ENCODE measurements at regions not wholly inside any gene's neighbourhood (a gene's known extent, or its start where the extent isn't known, plus 50 kb on each side); places are given as distances from the start of the nearest gene placed in this dataset.

DNA sequence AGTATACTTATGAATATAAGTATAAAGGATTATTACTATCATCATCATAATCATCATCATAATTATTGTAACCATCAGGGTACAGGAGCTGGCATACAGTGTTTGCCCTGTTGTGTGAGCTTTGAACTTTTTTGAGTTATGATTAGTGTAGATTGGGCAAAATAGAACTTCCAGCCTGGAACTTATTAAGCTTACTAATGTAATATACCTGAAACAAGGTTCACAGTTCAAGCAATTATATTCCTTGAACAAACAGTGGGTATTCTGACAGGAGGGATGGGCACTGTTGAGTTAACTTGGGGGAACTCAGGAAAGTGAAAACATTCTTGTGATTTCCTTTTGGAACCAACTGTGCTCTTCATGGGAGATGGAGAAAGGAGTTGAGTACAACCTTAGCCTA is 680.0 kb downstream of the DOK5 start:
- no peak overlapping the region for H3K4me3 ChIP-seq
- TF ChIP-seq, protein P1, sequence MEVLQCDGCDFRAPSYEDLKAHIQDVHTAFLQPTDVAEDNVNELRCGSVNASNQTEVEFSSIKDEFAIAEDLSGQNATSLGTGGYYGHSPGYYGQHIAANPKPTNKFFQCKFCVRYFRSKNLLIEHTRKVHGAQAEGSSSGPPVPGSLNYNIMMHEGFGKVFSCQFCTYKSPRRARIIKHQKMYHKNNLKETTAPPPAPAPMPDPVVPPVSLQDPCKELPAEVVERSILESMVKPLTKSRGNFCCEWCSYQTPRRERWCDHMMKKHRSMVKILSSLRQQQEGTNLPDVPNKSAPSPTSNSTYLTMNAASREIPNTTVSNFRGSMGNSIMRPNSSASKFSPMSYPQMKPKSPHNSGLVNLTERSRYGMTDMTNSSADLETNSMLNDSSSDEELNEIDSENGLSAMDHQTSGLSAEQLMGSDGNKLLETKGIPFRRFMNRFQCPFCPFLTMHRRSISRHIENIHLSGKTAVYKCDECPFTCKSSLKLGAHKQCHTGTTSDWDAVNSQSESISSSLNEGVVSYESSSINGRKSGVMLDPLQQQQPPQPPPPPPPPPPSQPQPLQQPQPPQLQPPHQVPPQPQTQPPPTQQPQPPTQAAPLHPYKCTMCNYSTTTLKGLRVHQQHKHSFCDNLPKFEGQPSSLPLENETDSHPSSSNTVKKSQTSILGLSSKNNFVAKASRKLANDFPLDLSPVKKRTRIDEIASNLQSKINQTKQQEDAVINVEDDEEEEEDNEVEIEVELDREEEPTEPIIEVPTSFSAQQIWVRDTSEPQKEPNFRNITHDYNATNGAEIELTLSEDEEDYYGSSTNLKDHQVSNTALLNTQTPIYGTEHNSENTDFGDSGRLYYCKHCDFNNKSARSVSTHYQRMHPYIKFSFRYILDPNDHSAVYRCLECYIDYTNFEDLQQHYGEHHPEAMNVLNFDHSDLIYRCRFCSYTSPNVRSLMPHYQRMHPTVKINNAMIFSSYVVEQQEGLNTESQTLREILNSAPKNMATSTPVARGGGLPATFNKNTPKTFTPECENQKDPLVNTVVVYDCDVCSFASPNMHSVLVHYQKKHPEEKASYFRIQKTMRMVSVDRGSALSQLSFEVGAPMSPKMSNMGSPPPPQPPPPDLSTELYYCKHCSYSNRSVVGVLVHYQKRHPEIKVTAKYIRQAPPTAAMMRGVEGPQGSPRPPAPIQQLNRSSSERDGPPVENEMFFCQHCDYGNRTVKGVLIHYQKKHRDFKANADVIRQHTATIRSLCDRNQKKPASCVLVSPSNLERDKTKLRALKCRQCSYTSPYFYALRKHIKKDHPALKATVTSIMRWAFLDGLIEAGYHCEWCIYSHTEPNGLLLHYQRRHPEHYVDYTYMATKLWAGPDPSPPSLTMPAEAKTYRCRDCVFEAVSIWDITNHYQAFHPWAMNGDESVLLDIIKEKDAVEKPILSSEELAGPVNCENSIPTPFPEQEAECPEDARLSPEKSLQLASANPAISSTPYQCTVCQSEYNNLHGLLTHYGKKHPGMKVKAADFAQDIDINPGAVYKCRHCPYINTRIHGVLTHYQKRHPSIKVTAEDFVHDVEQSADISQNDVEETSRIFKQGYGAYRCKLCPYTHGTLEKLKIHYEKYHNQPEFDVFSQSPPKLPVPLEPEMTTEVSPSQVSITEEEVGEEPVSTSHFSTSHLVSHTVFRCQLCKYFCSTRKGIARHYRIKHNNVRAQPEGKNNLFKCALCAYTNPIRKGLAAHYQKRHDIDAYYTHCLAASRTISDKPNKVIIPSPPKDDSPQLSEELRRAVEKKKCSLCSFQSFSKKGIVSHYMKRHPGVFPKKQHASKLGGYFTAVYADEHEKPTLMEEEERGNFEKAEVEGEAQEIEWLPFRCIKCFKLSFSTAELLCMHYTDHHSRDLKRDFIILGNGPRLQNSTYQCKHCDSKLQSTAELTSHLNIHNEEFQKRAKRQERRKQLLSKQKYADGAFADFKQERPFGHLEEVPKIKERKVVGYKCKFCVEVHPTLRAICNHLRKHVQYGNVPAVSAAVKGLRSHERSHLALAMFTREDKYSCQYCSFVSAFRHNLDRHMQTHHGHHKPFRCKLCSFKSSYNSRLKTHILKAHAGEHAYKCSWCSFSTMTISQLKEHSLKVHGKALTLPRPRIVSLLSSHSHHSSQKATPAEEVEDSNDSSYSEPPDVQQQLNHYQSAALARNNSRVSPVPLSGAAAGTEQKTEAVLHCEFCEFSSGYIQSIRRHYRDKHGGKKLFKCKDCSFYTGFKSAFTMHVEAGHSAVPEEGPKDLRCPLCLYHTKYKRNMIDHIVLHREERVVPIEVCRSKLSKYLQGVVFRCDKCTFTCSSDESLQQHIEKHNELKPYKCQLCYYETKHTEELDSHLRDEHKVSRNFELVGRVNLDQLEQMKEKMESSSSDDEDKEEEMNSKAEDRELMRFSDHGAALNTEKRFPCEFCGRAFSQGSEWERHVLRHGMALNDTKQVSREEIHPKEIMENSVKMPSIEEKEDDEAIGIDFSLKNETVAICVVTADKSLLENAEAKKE (CRISPR knock-in tag; IDR thresholded peaks at IDR 0.05) = no peak
- TF ChIP-seq ZNF114 (CRISPR knock-in tag; IDR thresholded peaks at IDR 0.05) (no peak), JUNB (IDR thresholded peaks at IDR 0.05; ENCODE audit: unreplicated experiment) (no peak), NANOG (IDR thresholded peaks at IDR 0.05; ENCODE audit: borderline replicate concordance) (no peak), POLR2AphosphoS5 (IDR thresholded peaks at IDR 0.05; ENCODE audit: low read depth) (no peak), EZH2 (IDR thresholded peaks at IDR 0.05; ENCODE audit: low read depth, unreplicated experiment) (no peak), ZNF331 (CRISPR knock-in tag; IDR thresholded peaks at IDR 0.05; ENCODE audit: low read depth) (no peak), CREB1 (CRISPR knock-in tag; IDR thresholded peaks at IDR 0.05; ENCODE audit: low read depth) (no peak), STAT1 (IDR thresholded peaks at IDR 0.05; ENCODE audit: unreplicated experiment) (no peak), EZH2phosphoT487 (IDR thresholded peaks at IDR 0.05; ENCODE audit: unreplicated experiment) (no peak)
- TF ChIP-seq, protein P2, sequence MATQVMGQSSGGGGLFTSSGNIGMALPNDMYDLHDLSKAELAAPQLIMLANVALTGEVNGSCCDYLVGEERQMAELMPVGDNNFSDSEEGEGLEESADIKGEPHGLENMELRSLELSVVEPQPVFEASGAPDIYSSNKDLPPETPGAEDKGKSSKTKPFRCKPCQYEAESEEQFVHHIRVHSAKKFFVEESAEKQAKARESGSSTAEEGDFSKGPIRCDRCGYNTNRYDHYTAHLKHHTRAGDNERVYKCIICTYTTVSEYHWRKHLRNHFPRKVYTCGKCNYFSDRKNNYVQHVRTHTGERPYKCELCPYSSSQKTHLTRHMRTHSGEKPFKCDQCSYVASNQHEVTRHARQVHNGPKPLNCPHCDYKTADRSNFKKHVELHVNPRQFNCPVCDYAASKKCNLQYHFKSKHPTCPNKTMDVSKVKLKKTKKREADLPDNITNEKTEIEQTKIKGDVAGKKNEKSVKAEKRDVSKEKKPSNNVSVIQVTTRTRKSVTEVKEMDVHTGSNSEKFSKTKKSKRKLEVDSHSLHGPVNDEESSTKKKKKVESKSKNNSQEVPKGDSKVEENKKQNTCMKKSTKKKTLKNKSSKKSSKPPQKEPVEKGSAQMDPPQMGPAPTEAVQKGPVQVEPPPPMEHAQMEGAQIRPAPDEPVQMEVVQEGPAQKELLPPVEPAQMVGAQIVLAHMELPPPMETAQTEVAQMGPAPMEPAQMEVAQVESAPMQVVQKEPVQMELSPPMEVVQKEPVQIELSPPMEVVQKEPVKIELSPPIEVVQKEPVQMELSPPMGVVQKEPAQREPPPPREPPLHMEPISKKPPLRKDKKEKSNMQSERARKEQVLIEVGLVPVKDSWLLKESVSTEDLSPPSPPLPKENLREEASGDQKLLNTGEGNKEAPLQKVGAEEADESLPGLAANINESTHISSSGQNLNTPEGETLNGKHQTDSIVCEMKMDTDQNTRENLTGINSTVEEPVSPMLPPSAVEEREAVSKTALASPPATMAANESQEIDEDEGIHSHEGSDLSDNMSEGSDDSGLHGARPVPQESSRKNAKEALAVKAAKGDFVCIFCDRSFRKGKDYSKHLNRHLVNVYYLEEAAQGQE (IDR thresholded peaks at IDR 0.05; ENCODE audit: unreplicated experiment) = no peak
- TF ChIP-seq, protein P3, sequence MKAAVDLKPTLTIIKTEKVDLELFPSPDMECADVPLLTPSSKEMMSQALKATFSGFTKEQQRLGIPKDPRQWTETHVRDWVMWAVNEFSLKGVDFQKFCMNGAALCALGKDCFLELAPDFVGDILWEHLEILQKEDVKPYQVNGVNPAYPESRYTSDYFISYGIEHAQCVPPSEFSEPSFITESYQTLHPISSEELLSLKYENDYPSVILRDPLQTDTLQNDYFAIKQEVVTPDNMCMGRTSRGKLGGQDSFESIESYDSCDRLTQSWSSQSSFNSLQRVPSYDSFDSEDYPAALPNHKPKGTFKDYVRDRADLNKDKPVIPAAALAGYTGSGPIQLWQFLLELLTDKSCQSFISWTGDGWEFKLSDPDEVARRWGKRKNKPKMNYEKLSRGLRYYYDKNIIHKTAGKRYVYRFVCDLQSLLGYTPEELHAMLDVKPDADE (IDR thresholded peaks at IDR 0.05) = no peak
- TF ChIP-seq, protein P4, sequence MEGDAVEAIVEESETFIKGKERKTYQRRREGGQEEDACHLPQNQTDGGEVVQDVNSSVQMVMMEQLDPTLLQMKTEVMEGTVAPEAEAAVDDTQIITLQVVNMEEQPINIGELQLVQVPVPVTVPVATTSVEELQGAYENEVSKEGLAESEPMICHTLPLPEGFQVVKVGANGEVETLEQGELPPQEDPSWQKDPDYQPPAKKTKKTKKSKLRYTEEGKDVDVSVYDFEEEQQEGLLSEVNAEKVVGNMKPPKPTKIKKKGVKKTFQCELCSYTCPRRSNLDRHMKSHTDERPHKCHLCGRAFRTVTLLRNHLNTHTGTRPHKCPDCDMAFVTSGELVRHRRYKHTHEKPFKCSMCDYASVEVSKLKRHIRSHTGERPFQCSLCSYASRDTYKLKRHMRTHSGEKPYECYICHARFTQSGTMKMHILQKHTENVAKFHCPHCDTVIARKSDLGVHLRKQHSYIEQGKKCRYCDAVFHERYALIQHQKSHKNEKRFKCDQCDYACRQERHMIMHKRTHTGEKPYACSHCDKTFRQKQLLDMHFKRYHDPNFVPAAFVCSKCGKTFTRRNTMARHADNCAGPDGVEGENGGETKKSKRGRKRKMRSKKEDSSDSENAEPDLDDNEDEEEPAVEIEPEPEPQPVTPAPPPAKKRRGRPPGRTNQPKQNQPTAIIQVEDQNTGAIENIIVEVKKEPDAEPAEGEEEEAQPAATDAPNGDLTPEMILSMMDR (conservative IDR thresholded peaks at IDR 0.05; ENCODE audit: low read depth in 2 of 2) = no peak
- H3K4me2 ChIP-seq = no peak overlapping the region
- Mint-ChIP-seq H3K4me3 (no peak overlapping the region), H3K36me3 (ENCODE audit: low read depth) (peaks cover 28% of the 10 kb centered on the region), H3K4me1 (no peaks in the 10 kb centered on the region), H3K27me3 (ENCODE audit: insufficient read depth, low read depth, poor library complexity) (no peaks in the 10 kb centered on the region), H3K9me3 (peaks cover 98% of the 10 kb centered on the region), H3K27ac (no peak overlapping the region)
- H3K36me3 ChIP-seq (ENCODE audit: insufficient read depth) = peaks cover 22% of the 10 kb centered on the region
- H4K20me1 ChIP-seq (replicated peaks; ENCODE audit: insufficient read depth) = no peaks in the 10 kb centered on the region
- no peaks in the 10 kb centered on the region for H3K4me1 ChIP-seq (ENCODE audit: insufficient read depth)
- no peak overlapping the region for H3K27ac ChIP-seq (ENCODE audit: low read depth)
- no peaks in the 10 kb centered on the region for H3K27me3 ChIP-seq (ENCODE audit: insufficient read depth)
- DNase-seq (ENCODE audit: low spot score) (no peak), ATAC-seq (no peak)
- no peaks in the 10 kb centered on the region for H3F3A ChIP-seq (replicated peaks; ENCODE audit: low read depth)
- H3K79me2 ChIP-seq (replicated peaks; ENCODE audit: insufficient read depth) = no peaks in the 10 kb centered on the region
- no peaks in the 10 kb centered on the region for H3K9me2 ChIP-seq (ENCODE audit: insufficient read depth)
- H2AFZ ChIP-seq = no peak overlapping the region

Data from GM23338 (cell line).